ENCODE measurements at regions not wholly inside any gene's neighbourhood (a gene's known extent, or its start where the extent isn't known, plus 50 kb on each side); places are given as distances from the start of the nearest gene placed in this dataset.

DNA sequence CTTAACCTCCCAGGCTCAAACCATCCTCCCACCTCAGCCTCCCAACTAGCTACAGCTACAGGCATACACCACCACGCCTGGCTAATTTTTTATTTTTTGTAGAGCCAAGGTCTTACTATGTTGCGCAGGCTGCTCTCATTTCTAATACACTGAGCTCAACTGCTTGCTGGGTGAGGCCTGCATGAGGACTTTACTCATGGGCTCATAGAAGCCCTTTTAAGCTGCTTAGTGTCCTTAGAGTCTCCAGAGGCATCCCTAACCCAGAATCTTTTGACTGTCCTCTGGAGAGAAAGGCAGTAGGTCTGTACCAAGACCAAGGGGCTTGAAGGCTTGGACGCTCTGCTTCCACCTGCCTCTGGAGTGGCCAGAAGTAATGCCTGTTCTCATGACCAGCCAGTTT, 141.6 kb downstream of the TM9SF2 start:
- TF ChIP-seq EZH2phosphoT487 (IDR thresholded peaks at IDR 0.05; ENCODE audit: low read depth, severe bottlenecking, unreplicated experiment) = no peak
- TF ChIP-seq, protein P1, sequence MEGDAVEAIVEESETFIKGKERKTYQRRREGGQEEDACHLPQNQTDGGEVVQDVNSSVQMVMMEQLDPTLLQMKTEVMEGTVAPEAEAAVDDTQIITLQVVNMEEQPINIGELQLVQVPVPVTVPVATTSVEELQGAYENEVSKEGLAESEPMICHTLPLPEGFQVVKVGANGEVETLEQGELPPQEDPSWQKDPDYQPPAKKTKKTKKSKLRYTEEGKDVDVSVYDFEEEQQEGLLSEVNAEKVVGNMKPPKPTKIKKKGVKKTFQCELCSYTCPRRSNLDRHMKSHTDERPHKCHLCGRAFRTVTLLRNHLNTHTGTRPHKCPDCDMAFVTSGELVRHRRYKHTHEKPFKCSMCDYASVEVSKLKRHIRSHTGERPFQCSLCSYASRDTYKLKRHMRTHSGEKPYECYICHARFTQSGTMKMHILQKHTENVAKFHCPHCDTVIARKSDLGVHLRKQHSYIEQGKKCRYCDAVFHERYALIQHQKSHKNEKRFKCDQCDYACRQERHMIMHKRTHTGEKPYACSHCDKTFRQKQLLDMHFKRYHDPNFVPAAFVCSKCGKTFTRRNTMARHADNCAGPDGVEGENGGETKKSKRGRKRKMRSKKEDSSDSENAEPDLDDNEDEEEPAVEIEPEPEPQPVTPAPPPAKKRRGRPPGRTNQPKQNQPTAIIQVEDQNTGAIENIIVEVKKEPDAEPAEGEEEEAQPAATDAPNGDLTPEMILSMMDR (IDR thresholded peaks at IDR 0.05; ENCODE audit: poor library complexity) = no peak

All from hepatocyte (in vitro differentiated cells).